NB4 (cell line): ENCODE measurements at regions not wholly inside any gene's neighbourhood (a gene's known extent, or its start where the extent isn't known, plus 50 kb on each side); places are given as distances from the start of the nearest gene placed in this dataset.

ENCODE experiments used
- DNase-seq: peaks from one replicate; pipeline ENCODE4 v3.0.0; 2010; ENCODE audit warnings: low read depth
- H3K4me3 ChIP-seq: one replicate; pipeline ENCODE4 v1.5.1; 2011; ENCODE audit warnings: mild to moderate bottlenecking, low read depth, low read length, moderate library complexity
- CTCF ChIP-seq: IDR thresholded peaks from one replicate; pipeline ENCODE4 v1.5.1; 2012; ENCODE audit warnings: low read depth, low read length
- MAX ChIP-seq: IDR thresholded peaks from 2 replicates; pipeline ENCODE4 v1.6.1; 2011; ENCODE audit warnings: low read depth, low read length
- MYC ChIP-seq: IDR thresholded peaks from 2 replicates; pipeline ENCODE4 v1.6.1; 2011; ENCODE audit warnings: low read depth, low read length
- POLR2A ChIP-seq: IDR thresholded peaks from 2 replicates; pipeline ENCODE4 v1.6.1; 2011; ENCODE audit warnings: mild to moderate bottlenecking; ENCODE audit not compliant: insufficient read length; ENCODE audit errors: extremely low read depth

GRCh38 chr11:35076201-35077100 is 62.5 kb upstream of the CD44 start:
- DNase-seq = no peak
- H3K4me3 ChIP-seq = no peak overlapping the region
- no peak for TF ChIP-seq MYC
- no peak for TF ChIP-seq POLR2A
- no peak for TF ChIP-seq CTCF
- TF ChIP-seq MAX = 0 out of 2 replicates have a peak, but pooled peaks have one; percentile 38

GRCh38 chr11:35077709-35078469 is 61.1 kb upstream of the CD44 start:
- no peak overlapping the region for H3K4me3 ChIP-seq
- TF ChIP-seq POLR2A (no peak), CTCF (no peak), MAX (no peak), MYC (0 out of 2 replicates have a peak, but pooled peaks have one; percentile 22)
- DNase-seq = peak; percentile 87

DNA sequence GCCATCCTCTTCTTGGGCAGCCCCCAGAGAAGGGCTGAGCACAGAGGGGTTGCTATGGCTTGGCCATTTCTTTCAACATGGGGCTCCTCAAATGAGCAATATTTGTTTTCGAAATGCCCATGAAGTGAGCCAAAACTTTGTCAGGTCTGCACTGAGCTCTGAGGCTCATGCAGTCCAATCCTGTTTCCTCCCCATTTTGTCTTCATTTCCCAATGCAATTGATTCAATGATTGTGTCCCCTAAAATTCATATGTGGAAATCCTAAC is 60.6 kb upstream of the CD44 start:
- H3K4me3 ChIP-seq = no peak overlapping the region
- no peak for DNase-seq
- TF ChIP-seq POLR2A (no peak), MYC (no peak), MAX (no peak), CTCF (no peak)

- no peak for DNase-seq
- TF ChIP-seq MAX (no peak), MYC (no peak), CTCF (no peak), POLR2A (no peak)
- no peak overlapping the region for H3K4me3 ChIP-seq
Measured at GRCh38 chr11:35079611-35080010, 59.4 kb upstream of the CD44 start.

GRCh38 chr11:35082321-35083180 is 56.4 kb upstream of the CD44 start:
- TF ChIP-seq CTCF (no peak), MAX (peak; percentile 54)
- H3K4me3 ChIP-seq = no peak overlapping the region
- peak; percentile 93 for DNase-seq
